ENCODE measurements at regions not wholly inside any gene's neighbourhood (a gene's known extent, or its start where the extent isn't known, plus 50 kb on each side); places are given as distances from the start of the nearest gene placed in this dataset.

DNA sequence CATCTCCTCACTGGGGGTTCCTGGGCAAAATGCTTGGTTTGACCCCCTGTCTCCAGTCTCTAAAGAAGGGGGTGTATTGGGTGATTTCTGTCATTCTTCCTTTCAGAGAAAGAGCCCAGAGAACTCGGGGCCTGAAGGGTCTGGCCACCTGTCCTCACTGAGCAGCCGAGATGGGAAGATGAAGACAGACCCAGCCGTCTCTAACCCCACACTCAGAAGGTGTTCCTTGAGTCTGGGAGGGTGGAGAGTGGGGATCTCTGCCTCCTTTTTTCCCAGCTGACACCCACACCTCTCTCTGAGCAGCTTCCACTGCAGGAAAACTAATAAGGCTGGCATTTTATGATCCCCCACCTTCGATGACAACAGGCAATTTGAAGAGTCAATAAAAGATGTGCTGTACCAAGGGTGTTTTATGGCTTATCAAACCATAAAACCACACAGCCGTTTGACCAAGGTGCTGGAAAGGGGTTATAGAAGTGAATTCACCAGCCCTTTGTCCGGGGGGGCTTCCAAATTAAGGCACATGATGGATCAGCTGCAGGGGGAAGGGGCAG lies 213.8 kb downstream of the SMAD2 start:
- H3K27me3 ChIP-seq (ENCODE audit: control insufficient read depth in 3 of 3, insufficient read depth in 3 of 3, low read length in 2 of 3), result no peaks in the 10 kb centered on the region
- no peak for DNase-seq
- TF ChIP-seq, protein P1, sequence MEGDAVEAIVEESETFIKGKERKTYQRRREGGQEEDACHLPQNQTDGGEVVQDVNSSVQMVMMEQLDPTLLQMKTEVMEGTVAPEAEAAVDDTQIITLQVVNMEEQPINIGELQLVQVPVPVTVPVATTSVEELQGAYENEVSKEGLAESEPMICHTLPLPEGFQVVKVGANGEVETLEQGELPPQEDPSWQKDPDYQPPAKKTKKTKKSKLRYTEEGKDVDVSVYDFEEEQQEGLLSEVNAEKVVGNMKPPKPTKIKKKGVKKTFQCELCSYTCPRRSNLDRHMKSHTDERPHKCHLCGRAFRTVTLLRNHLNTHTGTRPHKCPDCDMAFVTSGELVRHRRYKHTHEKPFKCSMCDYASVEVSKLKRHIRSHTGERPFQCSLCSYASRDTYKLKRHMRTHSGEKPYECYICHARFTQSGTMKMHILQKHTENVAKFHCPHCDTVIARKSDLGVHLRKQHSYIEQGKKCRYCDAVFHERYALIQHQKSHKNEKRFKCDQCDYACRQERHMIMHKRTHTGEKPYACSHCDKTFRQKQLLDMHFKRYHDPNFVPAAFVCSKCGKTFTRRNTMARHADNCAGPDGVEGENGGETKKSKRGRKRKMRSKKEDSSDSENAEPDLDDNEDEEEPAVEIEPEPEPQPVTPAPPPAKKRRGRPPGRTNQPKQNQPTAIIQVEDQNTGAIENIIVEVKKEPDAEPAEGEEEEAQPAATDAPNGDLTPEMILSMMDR (IDR thresholded peaks at IDR 0.05; ENCODE audit: control extremely low read depth, extremely low read depth), result no peak
- no peak overlapping the region for H3K4me3 ChIP-seq
- no peak overlapping the region for H3K9ac ChIP-seq (ENCODE audit: insufficient read depth in 1 of 2, low read length in 2 of 2)
- no peak for ATAC-seq (ENCODE audit: insufficient read depth, low FRiP score)
- no peaks in the 10 kb centered on the region for H3K36me3 ChIP-seq (ENCODE audit: control insufficient read depth in 4 of 4, insufficient read depth in 4 of 4, low read length in 4 of 4)
- H3K9me3 ChIP-seq (ENCODE audit: control insufficient read depth in 4 of 4, insufficient read depth in 3 of 4, low read length in 3 of 4), result peaks cover 0 to 10% (median 0%) of the 10 kb centered on the region in 4 donors
- no peaks in the 10 kb centered on the region for H3K4me1 ChIP-seq (ENCODE audit: control insufficient read depth in 5 of 5, insufficient read depth in 5 of 5, low read length in 5 of 5)
- WGBS, 2 donors, result 61 to 67% methylated on average over 6 of the region's 6 CpGs
- H3K27ac ChIP-seq (ENCODE audit: low read depth in 1 of 2, low read length in 1 of 2), result no peak overlapping the region

DNA sequence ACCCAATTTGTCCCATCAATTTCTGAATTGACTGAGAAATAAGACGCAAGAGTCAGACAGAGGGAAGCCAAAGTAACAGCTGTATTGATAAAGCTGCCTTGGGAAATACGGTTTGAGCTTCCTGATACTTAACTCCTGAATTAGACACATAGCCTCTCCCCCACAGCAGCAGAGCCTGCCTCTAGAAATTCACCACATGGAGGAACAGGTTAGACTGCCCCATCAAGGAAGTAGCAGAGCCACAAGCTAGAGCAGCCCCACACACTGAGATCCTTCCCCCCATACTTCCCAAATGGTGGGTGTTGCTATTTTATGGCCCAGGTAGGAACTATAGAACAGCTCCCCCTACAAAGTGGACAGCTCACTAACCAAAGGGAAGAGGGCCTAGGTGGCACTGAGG lies 220.0 kb downstream of the SMAD2 start:
- Histone ChIP-seq H3K4me1 (ENCODE audit: control insufficient read depth in 5 of 5, insufficient read depth in 5 of 5, low read length in 5 of 5) (no peaks in the 10 kb centered on the region), H3K4me3 (no peak overlapping the region), H3K36me3 (ENCODE audit: control insufficient read depth in 4 of 4, insufficient read depth in 4 of 4, low read length in 4 of 4) (no peaks in the 10 kb centered on the region), H3K9ac (ENCODE audit: insufficient read depth in 1 of 2, low read length in 2 of 2) (no peak overlapping the region), H3K27ac (ENCODE audit: low read depth in 1 of 2, low read length in 1 of 2) (no peak overlapping the region), H3K27me3 (ENCODE audit: control insufficient read depth in 3 of 3, insufficient read depth in 3 of 3, low read length in 2 of 3) (no peaks in the 10 kb centered on the region), H3K9me3 (ENCODE audit: control insufficient read depth in 4 of 4, insufficient read depth in 3 of 4, low read length in 3 of 4) (peaks cover 0 to 2% (median 0%) of the 10 kb centered on the region in 4 donors)
- TF ChIP-seq, protein P1 (IDR thresholded peaks at IDR 0.05; ENCODE audit: control extremely low read depth, extremely low read depth), result no peak
- ATAC-seq (ENCODE audit: insufficient read depth, low FRiP score), result no peak
- DNase-seq, result no peak
- WGBS, 2 donors, result 82 to 85% methylated on average over 2 of the region's 2 CpGs

DNA sequence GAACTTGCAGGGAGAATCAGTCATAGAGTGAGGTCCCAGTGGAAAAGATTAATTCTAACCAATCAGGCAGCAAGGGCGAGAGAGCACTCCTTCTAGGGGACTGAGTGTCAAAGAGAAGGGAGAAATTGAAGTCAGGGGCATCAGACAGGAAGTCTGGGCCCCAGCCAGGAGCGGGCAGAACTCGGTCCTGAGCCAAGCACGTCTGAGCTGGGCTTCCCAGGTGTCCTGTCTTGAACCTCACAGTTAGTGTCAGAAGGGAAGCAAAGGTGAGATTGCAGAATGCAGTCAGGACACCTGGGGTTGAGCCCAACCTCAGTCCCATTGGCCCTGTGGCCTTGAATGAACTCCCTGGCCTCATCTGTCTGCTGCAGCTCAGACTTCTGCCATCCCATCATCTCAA lies 220.9 kb downstream of the SMAD2 start:
- 42 to 46% methylated on average over 4 of the region's 4 CpGs for WGBS, 2 donors
- H3K9ac ChIP-seq (ENCODE audit: insufficient read depth in 1 of 2, low read length in 2 of 2), result no peak overlapping the region
- H3K27ac ChIP-seq (ENCODE audit: low read depth in 1 of 2, low read length in 1 of 2), result no peak overlapping the region
- TF ChIP-seq, protein P1 (IDR thresholded peaks at IDR 0.05; ENCODE audit: control extremely low read depth, extremely low read depth), result no peak
- ATAC-seq (ENCODE audit: insufficient read depth, low FRiP score) (no peak), DNase-seq (no peak)
- no peaks in the 10 kb centered on the region for H3K36me3 ChIP-seq (ENCODE audit: control insufficient read depth in 4 of 4, insufficient read depth in 4 of 4, low read length in 4 of 4)
- peaks cover 0 to under 1% (median 0%) of the 10 kb centered on the region in 3 donors for H3K27me3 ChIP-seq (ENCODE audit: control insufficient read depth in 3 of 3, insufficient read depth in 3 of 3, low read length in 2 of 3)
- no peak overlapping the region for H3K4me3 ChIP-seq
- peaks cover 0 to 2% (median 0%) of the 10 kb centered on the region in 4 donors for H3K9me3 ChIP-seq (ENCODE audit: control insufficient read depth in 4 of 4, insufficient read depth in 3 of 4, low read length in 3 of 4)
- no peaks in the 10 kb centered on the region for H3K4me1 ChIP-seq (ENCODE audit: control insufficient read depth in 5 of 5, insufficient read depth in 5 of 5, low read length in 5 of 5)

DNA sequence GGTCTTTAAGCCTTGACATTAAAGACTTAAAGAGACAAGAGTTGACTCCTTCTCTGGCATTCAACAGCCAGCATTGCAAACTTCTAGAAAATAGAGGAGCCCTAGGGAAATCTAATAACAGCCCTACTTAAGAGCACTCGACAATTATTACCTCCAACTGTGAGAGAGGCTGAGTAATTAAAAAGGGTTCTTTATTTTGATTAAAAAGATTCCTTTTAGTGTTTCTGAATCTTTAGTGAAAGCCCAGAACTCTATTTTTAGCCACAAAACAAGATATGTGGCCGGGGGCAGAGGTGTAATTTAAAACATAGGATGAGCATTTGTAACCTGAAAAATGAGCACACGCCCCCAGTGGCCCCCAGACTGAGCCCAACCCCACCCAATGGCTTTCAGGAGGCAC lies 222.3 kb downstream of the SMAD2 start:
- DNase-seq, result no peak
- Histone ChIP-seq H3K4me3 (no peak overlapping the region), H3K9ac (ENCODE audit: insufficient read depth in 1 of 2, low read length in 2 of 2) (no peak overlapping the region), H3K9me3 (ENCODE audit: control insufficient read depth in 4 of 4, insufficient read depth in 3 of 4, low read length in 3 of 4) (peaks cover 0 to 4% (median 0%) of the 10 kb centered on the region in 4 donors), H3K27me3 (ENCODE audit: control insufficient read depth in 3 of 3, insufficient read depth in 3 of 3, low read length in 2 of 3) (peaks cover 0 to 2% (median 0%) of the 10 kb centered on the region in 3 donors), H3K36me3 (ENCODE audit: control insufficient read depth in 4 of 4, insufficient read depth in 4 of 4, low read length in 4 of 4) (no peaks in the 10 kb centered on the region), H3K27ac (ENCODE audit: low read depth in 1 of 2, low read length in 1 of 2) (no peak overlapping the region), H3K4me1 (ENCODE audit: control insufficient read depth in 5 of 5, insufficient read depth in 5 of 5, low read length in 5 of 5) (no peaks in the 10 kb centered on the region)
- no peak for ATAC-seq (ENCODE audit: insufficient read depth, low FRiP score)
- WGBS, 2 donors, result 60 to 74% methylated on average over 3 of the region's 3 CpGs
- TF ChIP-seq, protein P1 (IDR thresholded peaks at IDR 0.05; ENCODE audit: control extremely low read depth, extremely low read depth), result no peak

Data from lung (tissue), 11 donors.